ENCODE measurements at regions not wholly inside any gene's neighbourhood (a gene's known extent, or its start where the extent isn't known, plus 50 kb on each side); places are given as distances from the start of the nearest gene placed in this dataset.

DNA sequence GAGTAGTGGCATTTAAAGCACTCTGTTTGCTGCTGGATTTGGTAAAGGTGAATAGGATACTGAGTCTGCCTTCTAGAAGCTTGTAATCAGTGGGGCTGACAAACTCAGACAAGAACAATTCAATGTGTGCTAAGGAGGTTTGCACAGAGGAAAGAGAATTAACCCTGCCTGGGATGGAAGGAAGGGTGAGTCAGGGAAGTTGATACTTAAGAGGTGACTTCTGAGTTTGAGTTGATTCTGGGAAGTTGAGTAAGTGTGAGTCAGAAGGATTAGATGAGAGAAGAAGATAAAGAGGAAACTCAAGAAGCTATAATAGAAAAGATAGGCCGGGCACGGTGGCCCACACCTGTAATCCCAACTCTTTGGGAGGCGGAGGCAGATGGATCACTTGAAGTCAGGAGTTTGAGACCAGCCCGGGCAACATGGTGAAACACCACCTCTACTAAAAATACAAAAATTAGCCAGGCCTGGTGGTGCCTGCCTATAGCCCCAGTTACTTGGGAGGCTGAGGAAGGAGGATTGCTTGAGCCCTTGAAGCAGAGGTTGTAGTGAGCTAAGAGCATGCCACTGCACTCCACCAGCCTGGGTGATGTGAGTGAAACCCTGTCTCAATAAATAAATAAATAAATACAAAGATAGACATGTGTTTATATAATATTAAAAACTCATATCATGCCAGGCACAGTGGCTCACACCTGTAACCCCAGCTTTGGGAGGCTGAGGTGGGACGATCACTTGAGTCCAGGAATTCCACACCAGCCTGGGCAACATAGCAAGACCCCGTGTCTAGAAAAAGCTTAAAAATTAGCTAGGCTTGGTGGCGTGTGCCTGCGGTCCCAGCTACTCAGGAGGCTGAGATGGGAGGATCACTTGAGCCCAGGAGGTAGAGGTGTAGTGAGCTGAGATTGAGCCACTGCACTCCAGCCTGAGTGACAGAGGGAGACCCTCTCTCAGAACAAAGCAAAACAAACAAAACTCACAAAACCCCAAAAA lies 126.8 kb upstream of the CPM start:
- Histone ChIP-seq H3K79me2 (ENCODE audit: control insufficient read depth, insufficient read depth, low read length) (no peaks in the 10 kb centered on the region), H3K9me3 (ENCODE audit: control extremely low read depth in 1 of 3, control insufficient read depth in 2 of 3, insufficient read depth in 1 of 3, low read length in 2 of 3) (no peaks in the 10 kb centered on the region), H3K9ac (ENCODE audit: low read length) (no peak overlapping the region), H3K27me3 (replicated peaks in 1 of 4; ENCODE audit: control extremely low read depth in 1 of 4, control insufficient read depth in 3 of 4, insufficient read depth in 4 of 4, low read length in 3 of 4) (no peaks in the 10 kb centered on the region), H2AFZ (ENCODE audit: insufficient read depth, low read depth, low read length, poor library complexity, severe bottlenecking) (no peak overlapping the region), H3K4me2 (replicated peaks; ENCODE audit: low read depth, low read length, poor library complexity, severe bottlenecking) (no peak overlapping the region), H3K4me3 (ENCODE audit: control extremely low read depth in 1 of 5, extremely low read depth in 1 of 5, insufficient read depth in 1 of 5, low read depth in 2 of 5, low read length in 4 of 5) (no peak overlapping the region), H3K4me1 (ENCODE audit: control insufficient read depth in 2 of 2, insufficient read depth in 2 of 2, low read length in 2 of 2) (no peaks in the 10 kb centered on the region), H3K36me3 (replicated peaks in 1 of 2; ENCODE audit: control extremely low read depth in 1 of 2, control insufficient read depth in 1 of 2, extremely low read depth in 1 of 2, insufficient read depth in 2 of 2, low read length in 1 of 2) (no peaks in the 10 kb centered on the region), H4K20me1 (ENCODE audit: control insufficient read depth, insufficient read depth, low read length, poor library complexity, severe bottlenecking) (no peaks in the 10 kb centered on the region), H3K27ac (ENCODE audit: low read length in 2 of 2) (no peak overlapping the region)
- Mint-ChIP-seq H3K4me3 (no peak overlapping the region), H3K4me1 (no peaks in the 10 kb centered on the region), H3K9me3 (ENCODE audit: insufficient read depth) (no peaks in the 10 kb centered on the region), H3K27me3 (no peaks in the 10 kb centered on the region), H3K27ac (no peak overlapping the region)
- no peak for DNase-seq
- CTCF ChIA-PET: interaction anchor here (1.7 to 1.9 kb wide), 2 partner anchors 10 to 230 kb away, joined by 6 to 9 read pairs; no protein-coding TSS in a partner anchor
- 100% methylated on average over 4 of the region's 8 CpGs for WGBS (ENCODE audit: insufficient coverage)
- no peak for ATAC-seq (ENCODE audit: low read depth)
- POLR2A ChIA-PET: interaction anchor here (0.7 kb wide), 1 partner anchor 228 kb away, joined by 3 read pairs; no protein-coding TSS in a partner anchor
- intact Hi-C loops (cut with micrococcal nuclease): loop anchor here (10.0 kb wide), 1 partner anchor 105 kb away; no protein-coding TSS in a partner anchor
- TF ChIP-seq, protein P1, sequence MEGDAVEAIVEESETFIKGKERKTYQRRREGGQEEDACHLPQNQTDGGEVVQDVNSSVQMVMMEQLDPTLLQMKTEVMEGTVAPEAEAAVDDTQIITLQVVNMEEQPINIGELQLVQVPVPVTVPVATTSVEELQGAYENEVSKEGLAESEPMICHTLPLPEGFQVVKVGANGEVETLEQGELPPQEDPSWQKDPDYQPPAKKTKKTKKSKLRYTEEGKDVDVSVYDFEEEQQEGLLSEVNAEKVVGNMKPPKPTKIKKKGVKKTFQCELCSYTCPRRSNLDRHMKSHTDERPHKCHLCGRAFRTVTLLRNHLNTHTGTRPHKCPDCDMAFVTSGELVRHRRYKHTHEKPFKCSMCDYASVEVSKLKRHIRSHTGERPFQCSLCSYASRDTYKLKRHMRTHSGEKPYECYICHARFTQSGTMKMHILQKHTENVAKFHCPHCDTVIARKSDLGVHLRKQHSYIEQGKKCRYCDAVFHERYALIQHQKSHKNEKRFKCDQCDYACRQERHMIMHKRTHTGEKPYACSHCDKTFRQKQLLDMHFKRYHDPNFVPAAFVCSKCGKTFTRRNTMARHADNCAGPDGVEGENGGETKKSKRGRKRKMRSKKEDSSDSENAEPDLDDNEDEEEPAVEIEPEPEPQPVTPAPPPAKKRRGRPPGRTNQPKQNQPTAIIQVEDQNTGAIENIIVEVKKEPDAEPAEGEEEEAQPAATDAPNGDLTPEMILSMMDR (IDR thresholded peaks at IDR 0.05): no peak
- TF ChIP-seq EZH2 (IDR thresholded peaks at IDR 0.05; ENCODE audit: borderline replicate concordance, insufficient read depth, low read depth, low read length, poor library complexity, severe bottlenecking): no peak

DNA sequence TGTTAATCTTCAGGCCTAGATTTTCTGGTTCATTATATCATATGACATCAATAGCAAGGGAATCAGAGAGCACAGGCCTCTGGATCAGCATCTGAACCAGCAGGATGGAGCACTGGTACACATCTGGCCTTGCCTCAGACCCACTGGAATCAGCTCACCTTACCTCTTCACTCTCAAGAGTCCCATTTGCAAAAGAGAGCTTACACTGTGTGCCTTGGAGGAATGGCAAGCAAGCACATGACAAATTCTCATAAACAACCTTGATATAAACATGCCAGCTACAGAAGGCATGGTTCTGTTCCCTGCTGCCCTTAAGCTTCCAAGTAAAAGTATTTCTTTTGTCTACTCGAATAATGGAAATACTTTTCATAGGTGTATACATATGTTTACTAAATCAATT lies 128.6 kb upstream of the CPM start:
- no peaks in the 10 kb centered on the region for H3K4me1 Mint-ChIP-seq
- no CpG with 5 or more reads among the region's 1 CpG for WGBS (ENCODE audit: insufficient coverage)

More for the DNA sequence above, 128.6 kb upstream of the CPM start:
- DNase-seq: no peak
- Mint-ChIP-seq H3K27me3 (no peaks in the 10 kb centered on the region), H3K4me3 (no peak overlapping the region), H3K9me3 (ENCODE audit: insufficient read depth) (no peaks in the 10 kb centered on the region), H3K27ac (no peak overlapping the region)
- Histone ChIP-seq H3K9ac (ENCODE audit: low read length) (no peak overlapping the region), H4K20me1 (ENCODE audit: control insufficient read depth, insufficient read depth, low read length, poor library complexity, severe bottlenecking) (no peaks in the 10 kb centered on the region), H2AFZ (ENCODE audit: insufficient read depth, low read depth, low read length, poor library complexity, severe bottlenecking) (no peak overlapping the region), H3K9me3 (ENCODE audit: control extremely low read depth in 1 of 3, control insufficient read depth in 2 of 3, insufficient read depth in 1 of 3, low read length in 2 of 3) (no peaks in the 10 kb centered on the region), H3K27me3 (replicated peaks in 1 of 4; ENCODE audit: control extremely low read depth in 1 of 4, control insufficient read depth in 3 of 4, insufficient read depth in 4 of 4, low read length in 3 of 4) (no peaks in the 10 kb centered on the region), H3K4me2 (replicated peaks; ENCODE audit: low read depth, low read length, poor library complexity, severe bottlenecking) (no peak overlapping the region), H3K36me3 (replicated peaks in 1 of 2; ENCODE audit: control extremely low read depth in 1 of 2, control insufficient read depth in 1 of 2, extremely low read depth in 1 of 2, insufficient read depth in 2 of 2, low read length in 1 of 2) (no peaks in the 10 kb centered on the region), H3K79me2 (ENCODE audit: control insufficient read depth, insufficient read depth, low read length) (no peaks in the 10 kb centered on the region), H3K27ac (ENCODE audit: low read length in 2 of 2) (no peak overlapping the region), H3K4me1 (ENCODE audit: control insufficient read depth in 2 of 2, insufficient read depth in 2 of 2, low read length in 2 of 2) (no peaks in the 10 kb centered on the region), H3K4me3 (ENCODE audit: control extremely low read depth in 1 of 5, extremely low read depth in 1 of 5, insufficient read depth in 1 of 5, low read depth in 2 of 5, low read length in 4 of 5) (no peak overlapping the region)
- CTCF ChIA-PET: interaction anchor here (1.0 to 1.9 kb wide), 2 partner anchors 8 to 189 kb away, joined by 3 to 9 read pairs; no protein-coding TSS in a partner anchor
- ATAC-seq (ENCODE audit: low read depth): no peak
- TF ChIP-seq EZH2 (IDR thresholded peaks at IDR 0.05; ENCODE audit: borderline replicate concordance, insufficient read depth, low read depth, low read length, poor library complexity, severe bottlenecking): no peak
- TF ChIP-seq, protein P1 (IDR thresholded peaks at IDR 0.05): no peak
- intact Hi-C loops (cut with micrococcal nuclease): no loop called here
- POLR2A ChIA-PET: no interaction called here
